SK-N-SH (cell line): ENCODE measurements at regions not wholly inside any gene's neighbourhood (a gene's known extent, or its start where the extent isn't known, plus 50 kb on each side); places are given as distances from the start of the nearest gene placed in this dataset.

ENCODE experiments used
- CHD2 ChIP-seq: fragments of 150-350 bp; IDR thresholded peaks from 2 replicates; pipeline ENCODE4 v1.6.1; 2018; ENCODE audit warnings: low read length; ENCODE audit not compliant: partially characterized antibody
- CTCF ChIP-seq: fragments of 200-600 bp; sonication (generic); IDR thresholded peaks from 2 replicates; pipeline ENCODE4 v1.6.1; 2017; ENCODE audit warnings: antibody characterized with exemption, mild to moderate bottlenecking, moderate library complexity
- ELF1 ChIP-seq: IDR thresholded peaks from 2 replicates; pipeline ENCODE4 v1.4.0; 2012
- EZH2phosphoT487 ChIP-seq: fragments of 200-600 bp; sonication (generic); IDR thresholded peaks from 2 replicates; pipeline ENCODE4 v1.6.1; 2017; ENCODE audit warnings: low read depth, mixed run types, mild to moderate bottlenecking, antibody characterized with exemption, moderate library complexity, borderline replicate concordance
- MAX ChIP-seq: IDR thresholded peaks from 2 replicates; pipeline ENCODE4 v1.4.0; 2012; ENCODE audit warnings: low read depth
- MXI1 ChIP-seq: IDR thresholded peaks from 2 replicates; pipeline ENCODE4 v1.6.1; 2012; ENCODE audit warnings: mild to moderate bottlenecking, low read depth, low read length, improper control_type of control experiment
- NFIC ChIP-seq: IDR thresholded peaks from 2 replicates; pipeline ENCODE4 v1.4.0; 2012; ENCODE audit warnings: borderline replicate concordance
- PBX3 ChIP-seq: IDR thresholded peaks from 2 replicates; pipeline ENCODE4; 2012
- RAD21 ChIP-seq: IDR thresholded peaks from 2 replicates; pipeline ENCODE4 v1.6.1; 2012; ENCODE audit warnings: mild to moderate bottlenecking, low read length
- REST ChIP-seq: IDR thresholded peaks from 2 replicates; pipeline ENCODE4 v1.6.1; 2012; ENCODE audit warnings: mild to moderate bottlenecking, low read depth, low read length, moderate library complexity
- SIN3A ChIP-seq: IDR thresholded peaks from 2 replicates; pipeline ENCODE4 v1.6.1; 2012; ENCODE audit warnings: low read depth, mild to moderate bottlenecking, low read length, moderate library complexity, borderline replicate concordance
- USF2 ChIP-seq: fragments of 150-350 bp; IDR thresholded peaks from 2 replicates; pipeline ENCODE4 v1.6.1; 2017; ENCODE audit warnings: antibody characterized with exemption, low read length, low read depth, borderline replicate concordance

GRCh38 chr7:52243685-52244084, 791.7 kb upstream of the POM121L12 start:
- TF ChIP-seq ELF1 (no peak), MXI1 (no peak), CTCF (no peak), PBX3 (no peak), CHD2 (no peak), USF2 (no peak), RAD21 (no peak), EZH2phosphoT487 (no peak), SIN3A (no peak), REST (no peak), MAX (no peak), NFIC (no peak)
